ENCODE measurements at regions not wholly inside any gene's neighbourhood (a gene's known extent, or its start where the extent isn't known, plus 50 kb on each side); places are given as distances from the start of the nearest gene placed in this dataset.

- TF ChIP-seq POLR2A (IDR thresholded peaks at IDR 0.05; ENCODE audit: borderline replicate concordance, extremely low read depth, insufficient read depth, insufficient read length) (no peak), CEBPB (IDR thresholded peaks at IDR 0.05; ENCODE audit: low read depth) (no peak), YY1 (IDR thresholded peaks at IDR 0.05; ENCODE audit: extremely low read depth, insufficient replicate concordance, low read depth, low read length) (no peak), ELF1 (IDR thresholded peaks at IDR 0.05; ENCODE audit: borderline replicate concordance, low read depth) (no peak), ZNF274 (IDR thresholded peaks at IDR 0.05; ENCODE audit: low read depth, low read length) (no peak), MAX (IDR thresholded peaks at IDR 0.05) (no peak), EZH2 (IDR thresholded peaks at IDR 0.05) (no peak), POLR2AphosphoS5 (IDR thresholded peaks at IDR 0.05; ENCODE audit: low read depth, low read length) (no peak), EGR1 (IDR thresholded peaks at IDR 0.05; ENCODE audit: low read depth) (no peak), SP1 (IDR thresholded peaks at IDR 0.05; ENCODE audit: low read depth) (no peak)
- TF ChIP-seq, protein P1, sequence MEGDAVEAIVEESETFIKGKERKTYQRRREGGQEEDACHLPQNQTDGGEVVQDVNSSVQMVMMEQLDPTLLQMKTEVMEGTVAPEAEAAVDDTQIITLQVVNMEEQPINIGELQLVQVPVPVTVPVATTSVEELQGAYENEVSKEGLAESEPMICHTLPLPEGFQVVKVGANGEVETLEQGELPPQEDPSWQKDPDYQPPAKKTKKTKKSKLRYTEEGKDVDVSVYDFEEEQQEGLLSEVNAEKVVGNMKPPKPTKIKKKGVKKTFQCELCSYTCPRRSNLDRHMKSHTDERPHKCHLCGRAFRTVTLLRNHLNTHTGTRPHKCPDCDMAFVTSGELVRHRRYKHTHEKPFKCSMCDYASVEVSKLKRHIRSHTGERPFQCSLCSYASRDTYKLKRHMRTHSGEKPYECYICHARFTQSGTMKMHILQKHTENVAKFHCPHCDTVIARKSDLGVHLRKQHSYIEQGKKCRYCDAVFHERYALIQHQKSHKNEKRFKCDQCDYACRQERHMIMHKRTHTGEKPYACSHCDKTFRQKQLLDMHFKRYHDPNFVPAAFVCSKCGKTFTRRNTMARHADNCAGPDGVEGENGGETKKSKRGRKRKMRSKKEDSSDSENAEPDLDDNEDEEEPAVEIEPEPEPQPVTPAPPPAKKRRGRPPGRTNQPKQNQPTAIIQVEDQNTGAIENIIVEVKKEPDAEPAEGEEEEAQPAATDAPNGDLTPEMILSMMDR (IDR thresholded peaks at IDR 0.05 in 2 of 3, conservative IDR thresholded peaks at IDR 0.05 in 1 of 3; ENCODE audit: borderline replicate concordance in 1 of 3, insufficient read depth in 1 of 3, low read depth in 2 of 3, low read length in 2 of 3) = no peak
- TF ChIP-seq, protein P2, sequence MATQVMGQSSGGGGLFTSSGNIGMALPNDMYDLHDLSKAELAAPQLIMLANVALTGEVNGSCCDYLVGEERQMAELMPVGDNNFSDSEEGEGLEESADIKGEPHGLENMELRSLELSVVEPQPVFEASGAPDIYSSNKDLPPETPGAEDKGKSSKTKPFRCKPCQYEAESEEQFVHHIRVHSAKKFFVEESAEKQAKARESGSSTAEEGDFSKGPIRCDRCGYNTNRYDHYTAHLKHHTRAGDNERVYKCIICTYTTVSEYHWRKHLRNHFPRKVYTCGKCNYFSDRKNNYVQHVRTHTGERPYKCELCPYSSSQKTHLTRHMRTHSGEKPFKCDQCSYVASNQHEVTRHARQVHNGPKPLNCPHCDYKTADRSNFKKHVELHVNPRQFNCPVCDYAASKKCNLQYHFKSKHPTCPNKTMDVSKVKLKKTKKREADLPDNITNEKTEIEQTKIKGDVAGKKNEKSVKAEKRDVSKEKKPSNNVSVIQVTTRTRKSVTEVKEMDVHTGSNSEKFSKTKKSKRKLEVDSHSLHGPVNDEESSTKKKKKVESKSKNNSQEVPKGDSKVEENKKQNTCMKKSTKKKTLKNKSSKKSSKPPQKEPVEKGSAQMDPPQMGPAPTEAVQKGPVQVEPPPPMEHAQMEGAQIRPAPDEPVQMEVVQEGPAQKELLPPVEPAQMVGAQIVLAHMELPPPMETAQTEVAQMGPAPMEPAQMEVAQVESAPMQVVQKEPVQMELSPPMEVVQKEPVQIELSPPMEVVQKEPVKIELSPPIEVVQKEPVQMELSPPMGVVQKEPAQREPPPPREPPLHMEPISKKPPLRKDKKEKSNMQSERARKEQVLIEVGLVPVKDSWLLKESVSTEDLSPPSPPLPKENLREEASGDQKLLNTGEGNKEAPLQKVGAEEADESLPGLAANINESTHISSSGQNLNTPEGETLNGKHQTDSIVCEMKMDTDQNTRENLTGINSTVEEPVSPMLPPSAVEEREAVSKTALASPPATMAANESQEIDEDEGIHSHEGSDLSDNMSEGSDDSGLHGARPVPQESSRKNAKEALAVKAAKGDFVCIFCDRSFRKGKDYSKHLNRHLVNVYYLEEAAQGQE (IDR thresholded peaks at IDR 0.05; ENCODE audit: low read depth) = no peak
Observed at GRCh38 chr2:181396256-181397123, 60.7 kb upstream of the ITGA4 start.

All from HCT116 (cell line).